Pulmonary artery endothelial cell (primary cell): ENCODE measurements at regions not wholly inside any gene's neighbourhood (a gene's known extent, or its start where the extent isn't known, plus 50 kb on each side); places are given as distances from the start of the nearest gene placed in this dataset.
"Not testable (repeated sequence)": the region's sequence is repeated elsewhere in the genome, so short reads cannot be mapped to it uniquely, and the experiment has no call there.

ENCODE experiments used
- DNase-seq: peaks from one replicate; pipeline ENCODE4 v3.0.0-alpha.2; 2011; ENCODE audit warnings: low read depth, low spot score

DNA sequence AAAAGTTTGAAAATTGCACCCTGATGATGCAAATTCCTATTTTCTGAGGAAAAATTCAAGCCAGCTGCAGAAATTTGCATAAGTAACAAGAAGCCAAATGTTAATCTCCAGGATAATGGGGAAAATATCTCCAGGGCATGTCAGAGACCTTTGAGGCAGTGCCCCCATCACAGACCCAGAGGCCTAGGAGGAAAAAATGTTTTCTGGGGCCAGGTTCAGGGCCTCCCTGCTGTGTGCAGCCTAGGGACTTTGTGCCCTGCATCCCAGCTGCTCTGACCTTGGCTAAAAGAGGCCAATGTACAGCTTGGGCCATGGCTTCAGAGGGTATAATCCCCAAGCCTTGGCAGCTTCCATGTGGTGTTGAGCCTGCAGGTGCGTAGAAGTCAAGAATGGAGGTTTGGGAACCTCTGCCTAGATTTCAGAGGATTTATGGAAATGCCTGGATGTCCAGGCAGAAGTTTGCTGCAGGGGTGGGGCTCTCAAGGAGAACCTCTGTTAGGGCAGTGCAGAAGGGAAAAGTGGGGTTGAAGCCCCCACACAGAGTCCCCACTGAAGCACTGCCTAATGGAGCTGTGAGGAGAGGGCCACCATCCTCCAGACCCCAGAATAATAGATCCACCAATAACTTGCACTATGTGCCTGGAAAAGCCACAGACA is 51.7 kb upstream of the NDUFV2 start:
- not testable (repeated sequence) for DNase-seq
